ENCODE measurements at regions not wholly inside any gene's neighbourhood (a gene's known extent, or its start where the extent isn't known, plus 50 kb on each side); places are given as distances from the start of the nearest gene placed in this dataset. TPM values are rescaled to one million over a fixed set of nuclear protein-coding genes. Genes with fewer than 3 reads are reported as not detected.

GRCh38 chr7:131606346-131607290 lies 50.2 kb upstream of the PODXL start:
- ChIA-PET POLR2A (no interaction called here), CTCF (no interaction called here)
- dilution Hi-C loops (cut with MboI; ENCODE audit: extremely low pct_ligation_motif_present, low sequenced_read_pairs) (no loop called here), intact Hi-C loops (cut with micrococcal nuclease) (no loop called here)
- Histone ChIP-seq H4K20me1 (replicated peaks; ENCODE audit: control insufficient read depth, extremely low read depth, insufficient read depth, low read length) (no peaks in the 10 kb centered on the region), H3K4me3 (replicated peaks in 1 of 3; ENCODE audit: insufficient read depth in 1 of 3, low read depth in 1 of 3, low read length in 3 of 3) (no peak overlapping the region), H3K9me1 (replicated peaks; ENCODE audit: control insufficient read depth, extremely low read depth, insufficient read depth, low read length) (no peaks in the 10 kb centered on the region), H3K79me2 (ENCODE audit: control insufficient read depth, insufficient read depth, low read length) (no peaks in the 10 kb centered on the region), H3K27ac (ENCODE audit: insufficient read depth, low read depth, low read length) (no peak overlapping the region), H3K36me3 (ENCODE audit: control insufficient read depth in 2 of 2, extremely low read depth in 1 of 2, insufficient read depth in 2 of 2, low read length in 2 of 2) (no peaks in the 10 kb centered on the region), H3K9ac (replicated peaks; ENCODE audit: extremely low read depth, insufficient read depth, low read length) (no peak overlapping the region), H3K4me2 (ENCODE audit: insufficient read depth, low read length) (no peak overlapping the region), H3K9me3 (replicated peaks; ENCODE audit: control insufficient read depth, insufficient read depth, low read length) (no peaks in the 10 kb centered on the region), H3K27me3 (ENCODE audit: control insufficient read depth in 2 of 2, insufficient read depth in 2 of 2, low read length in 2 of 2) (peaks cover 0 to 7% of the 10 kb centered on the region in 2 experiments), H2AFZ (ENCODE audit: low read depth, low read length) (no peak overlapping the region), H3K4me1 (ENCODE audit: control insufficient read depth, extremely low read depth, insufficient read depth, low read length) (no peaks in the 10 kb centered on the region)
- no TSS peak for BruUV-seq (replicated peaks)
- no peak for TF ChIP-seq POLR2A (IDR thresholded peaks at IDR 0.05; ENCODE audit: low read depth, low read length)
- no peak for TF ChIP-seq EZH2 (IDR thresholded peaks at IDR 0.05; ENCODE audit: borderline replicate concordance, low read depth, low read length, severe bottlenecking)
- no peak for TF ChIP-seq MYC (IDR thresholded peaks at IDR 0.05; ENCODE audit: low read depth, low read length)
- no peak for TF ChIP-seq MAX (IDR thresholded peaks at IDR 0.05; ENCODE audit: insufficient read depth, insufficient read length)
- TF ChIP-seq GATA2 (IDR thresholded peaks at IDR 0.05; ENCODE audit: insufficient read depth, insufficient read length, low read depth, low read length), result no peak
- TF ChIP-seq POLR2AphosphoS5 (IDR thresholded peaks at IDR 0.05; ENCODE audit: insufficient read depth, low read depth, low read length), result no peak
- TF ChIP-seq JUN (IDR thresholded peaks at IDR 0.05; ENCODE audit: borderline replicate concordance, insufficient read depth, insufficient read length, low read depth), result no peak
- TF ChIP-seq CTCF (IDR thresholded peaks at IDR 0.05; ENCODE audit: extremely low read depth in 1 of 2, insufficient read depth in 1 of 2, low read depth in 1 of 2, low read length in 2 of 2), result no peak
- DNase-seq (ENCODE audit: low read depth, low spot score) (no peak), FAIRE-seq (no peak)

Small RNA genes lying in the stretch of these regions (small RNA-seq; reads per million reads assigned to genes)
- not detected for gene AC009518.3 (ENCODE audit: insufficient read depth, insufficient read length, low read depth, low replicate concordance)
